B cell (primary cell): ENCODE measurements at regions not wholly inside any gene's neighbourhood (a gene's known extent, or its start where the extent isn't known, plus 50 kb on each side); places are given as distances from the start of the nearest gene placed in this dataset.

Experiments used
- EZH2 ChIP-seq: IDR thresholded peaks from 2 replicates; pipeline ENCODE4 v1.6.1; 2012; ENCODE audit warnings: borderline replicate concordance, low read depth, mild to moderate bottlenecking, moderate library complexity, low read length; ENCODE audit not compliant: insufficient read depth, poor library complexity, severe bottlenecking
- TF ChIP-seq, protein P1 (sequence below): fragments of 200-600 bp; IDR thresholded peaks from one replicate; pipeline ENCODE4 v1.8.0; 2022; ENCODE audit warnings: antibody characterized with exemption, mild to moderate bottlenecking

DNA sequence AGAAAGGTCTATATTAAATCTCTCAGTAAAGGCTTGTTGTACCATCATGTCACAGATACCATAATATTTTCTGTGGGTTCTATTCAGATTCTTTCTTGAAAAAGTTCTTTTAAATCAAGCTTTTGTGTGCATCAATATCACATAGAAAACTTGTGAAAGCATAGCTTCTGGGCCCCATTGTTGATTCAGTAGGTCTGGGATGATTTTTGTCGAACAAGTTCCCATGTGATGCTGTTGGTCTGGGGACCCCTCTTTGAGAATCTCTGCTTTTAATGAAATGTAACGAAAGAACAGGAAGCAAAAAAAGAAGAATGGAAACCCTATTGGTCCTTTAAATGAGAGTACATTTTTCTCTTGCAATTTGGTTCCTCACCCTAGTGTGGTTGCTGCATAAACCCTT is 597.7 kb upstream of the CITED2 start:
- TF ChIP-seq, protein P1, sequence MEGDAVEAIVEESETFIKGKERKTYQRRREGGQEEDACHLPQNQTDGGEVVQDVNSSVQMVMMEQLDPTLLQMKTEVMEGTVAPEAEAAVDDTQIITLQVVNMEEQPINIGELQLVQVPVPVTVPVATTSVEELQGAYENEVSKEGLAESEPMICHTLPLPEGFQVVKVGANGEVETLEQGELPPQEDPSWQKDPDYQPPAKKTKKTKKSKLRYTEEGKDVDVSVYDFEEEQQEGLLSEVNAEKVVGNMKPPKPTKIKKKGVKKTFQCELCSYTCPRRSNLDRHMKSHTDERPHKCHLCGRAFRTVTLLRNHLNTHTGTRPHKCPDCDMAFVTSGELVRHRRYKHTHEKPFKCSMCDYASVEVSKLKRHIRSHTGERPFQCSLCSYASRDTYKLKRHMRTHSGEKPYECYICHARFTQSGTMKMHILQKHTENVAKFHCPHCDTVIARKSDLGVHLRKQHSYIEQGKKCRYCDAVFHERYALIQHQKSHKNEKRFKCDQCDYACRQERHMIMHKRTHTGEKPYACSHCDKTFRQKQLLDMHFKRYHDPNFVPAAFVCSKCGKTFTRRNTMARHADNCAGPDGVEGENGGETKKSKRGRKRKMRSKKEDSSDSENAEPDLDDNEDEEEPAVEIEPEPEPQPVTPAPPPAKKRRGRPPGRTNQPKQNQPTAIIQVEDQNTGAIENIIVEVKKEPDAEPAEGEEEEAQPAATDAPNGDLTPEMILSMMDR, result no peak
- TF ChIP-seq EZH2, result no peak
